ENCODE measurements at regions not wholly inside any gene's neighbourhood (a gene's known extent, or its start where the extent isn't known, plus 50 kb on each side); places are given as distances from the start of the nearest gene placed in this dataset.

- no peak for DNase-seq
Observed at GRCh38 chrX:20420058-20420457, 153.3 kb upstream of the RPS6KA3 start.

GRCh38 chrX:20418379-20419150, 151.9 kb upstream of the RPS6KA3 start:
- no peak for DNase-seq

GRCh38 chrX:20414762-20415445, 148.2 kb upstream of the RPS6KA3 start:
- no peak for DNase-seq

GRCh38 chrX:20414066-20414465, 147.4 kb upstream of the RPS6KA3 start:
- DNase-seq = no peak

DNA sequence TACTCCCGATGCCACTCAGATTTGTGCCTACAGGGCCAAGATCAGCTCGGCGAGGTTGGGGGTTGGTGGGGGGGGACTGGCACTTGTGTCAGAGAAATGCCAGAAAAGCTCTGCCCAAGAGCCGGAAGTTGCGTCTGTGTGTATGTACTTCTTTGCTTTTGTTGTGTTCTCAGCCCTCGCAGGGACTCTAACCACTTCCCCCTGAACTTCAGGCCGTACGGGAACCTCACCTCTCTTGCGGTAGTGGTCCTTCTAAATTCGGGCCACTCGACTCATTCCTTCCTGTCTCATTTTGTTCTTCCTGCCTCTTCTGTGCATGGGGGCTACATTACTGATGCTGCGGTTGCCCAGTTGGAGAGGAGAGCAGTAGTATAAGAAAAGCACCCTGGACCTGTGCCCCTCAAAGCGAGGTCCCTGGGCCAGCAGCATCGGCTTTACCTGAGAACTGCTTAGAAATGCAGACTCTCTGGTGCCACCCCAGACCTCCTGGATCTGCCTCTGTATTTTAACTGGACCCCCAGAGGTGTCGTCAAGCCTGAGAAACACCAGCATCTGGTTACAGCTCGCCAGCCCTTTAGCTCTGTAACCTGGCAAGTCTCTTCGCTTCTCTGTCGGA, 146.3 kb upstream of the RPS6KA3 start:
- peak; percentile 46 for DNase-seq

- DNase-seq = no peak
Observed at GRCh38 chrX:20410540-20410939, 143.8 kb upstream of the RPS6KA3 start.

DNA sequence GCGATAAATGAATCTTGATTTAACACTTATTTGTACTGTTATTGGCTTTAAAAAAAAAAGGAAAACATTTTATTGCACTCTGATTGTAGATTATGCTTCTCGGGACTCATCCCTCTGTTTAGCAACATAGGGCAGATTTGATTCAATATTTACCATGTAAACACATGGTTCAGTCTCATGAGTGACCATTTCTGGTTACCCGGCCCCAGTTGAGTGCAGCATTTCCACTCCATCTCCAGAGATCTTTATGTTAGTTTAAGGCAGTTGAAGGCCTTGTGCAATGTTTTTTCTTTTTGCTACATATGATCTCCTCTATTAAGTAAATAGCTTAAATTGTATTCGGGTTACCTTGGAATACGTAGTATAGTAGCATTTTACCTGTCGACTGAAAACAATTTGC, 143.3 kb upstream of the RPS6KA3 start:
- no peak for DNase-seq

- DNase-seq = no peak
Observed at GRCh38 chrX:20402956-20403355, 136.2 kb upstream of the RPS6KA3 start.

DNA sequence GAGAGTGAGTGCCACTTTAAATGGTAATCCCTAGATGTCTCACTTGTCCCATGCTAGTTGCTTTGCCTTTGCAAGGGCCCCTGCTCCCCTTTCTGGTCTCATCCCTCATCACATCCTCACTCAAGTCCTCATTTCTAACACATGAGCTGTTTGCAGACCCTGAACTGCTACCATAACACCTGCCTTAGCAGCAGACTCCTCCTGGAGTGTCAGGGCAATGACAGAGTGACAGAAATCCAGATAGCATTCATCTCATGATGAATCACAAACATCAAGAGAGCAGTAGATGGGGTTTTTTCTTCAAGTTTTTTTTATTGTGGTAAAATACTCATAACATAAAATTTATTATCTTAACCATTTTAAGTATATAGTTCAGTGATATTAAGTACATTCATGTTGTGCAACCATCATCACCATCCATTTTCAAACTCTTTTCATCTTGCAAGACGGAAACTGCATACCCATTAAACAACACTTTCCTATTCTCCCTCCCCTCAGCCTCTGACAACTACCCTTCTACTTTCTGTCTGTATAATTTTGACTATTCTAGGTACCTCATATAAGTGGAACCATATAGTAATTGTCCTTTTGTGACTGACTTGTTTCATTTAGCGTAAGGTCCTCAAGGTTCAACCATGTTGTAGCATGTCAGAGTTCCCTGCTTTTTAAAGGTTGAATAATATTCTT, 133.2 kb upstream of the RPS6KA3 start:
- DNase-seq = no peak

DNA sequence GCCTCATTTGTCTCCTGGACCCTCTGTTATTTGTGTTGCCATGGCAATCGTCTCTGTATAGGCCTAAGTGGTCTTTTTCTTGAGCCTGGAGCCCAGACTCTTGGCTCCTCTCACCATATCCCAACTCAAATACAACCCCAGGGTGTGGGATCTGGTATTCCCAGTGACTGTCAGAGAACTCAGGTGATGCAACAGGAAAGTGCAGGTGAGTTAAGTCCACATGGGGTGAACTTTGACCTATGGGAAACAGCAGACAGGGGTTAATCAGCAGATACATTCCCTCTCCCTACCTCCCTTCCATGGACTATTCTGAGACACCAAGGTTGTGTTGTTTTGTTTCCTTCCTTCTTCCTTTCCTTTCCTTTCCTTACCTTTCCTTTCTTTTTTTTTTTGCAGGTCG, 130.9 kb upstream of the RPS6KA3 start:
- no peak for DNase-seq

GRCh38 chrX:20394451-20394850, 127.7 kb upstream of the RPS6KA3 start:
- no peak for DNase-seq

DNA sequence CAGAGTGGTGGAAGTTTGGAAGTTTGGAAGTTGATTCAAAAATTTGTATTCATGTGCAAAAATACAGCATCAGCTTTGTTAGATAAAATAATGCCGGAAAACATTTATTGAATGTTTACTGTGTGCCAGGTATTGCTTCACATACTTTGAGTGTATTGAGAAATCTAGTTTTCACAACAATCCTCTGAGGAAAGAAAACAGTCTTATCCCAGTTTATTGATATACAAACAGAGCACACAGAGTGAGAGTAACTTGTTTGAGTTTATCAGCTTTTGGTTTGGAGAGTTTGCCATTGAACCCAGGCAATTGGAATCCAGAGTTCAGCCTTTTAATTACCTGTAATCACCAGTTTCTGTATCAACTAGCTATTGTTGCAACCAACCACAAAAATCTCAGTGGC, 127.2 kb upstream of the RPS6KA3 start:
- DNase-seq = no peak

DNA sequence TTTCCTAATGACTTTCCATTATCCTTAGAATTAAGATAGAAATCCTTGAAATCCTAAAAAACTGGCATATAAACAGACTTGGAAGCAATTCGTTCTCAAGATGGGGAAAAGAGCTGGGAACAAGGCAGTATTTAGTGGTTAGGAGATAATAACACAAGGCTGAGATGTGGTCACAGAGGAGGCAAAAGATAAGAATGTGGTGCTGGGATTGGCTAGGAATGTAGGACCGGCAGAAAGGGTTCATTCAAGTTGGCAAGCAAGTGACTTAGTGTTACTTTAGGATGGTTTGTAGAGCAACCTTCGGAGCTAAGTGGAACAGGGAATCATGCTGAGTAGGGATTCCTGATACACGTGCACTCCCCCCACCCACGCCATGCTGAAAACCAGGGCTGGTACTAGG, 121.9 kb upstream of the RPS6KA3 start:
- DNase-seq = no peak

DNA sequence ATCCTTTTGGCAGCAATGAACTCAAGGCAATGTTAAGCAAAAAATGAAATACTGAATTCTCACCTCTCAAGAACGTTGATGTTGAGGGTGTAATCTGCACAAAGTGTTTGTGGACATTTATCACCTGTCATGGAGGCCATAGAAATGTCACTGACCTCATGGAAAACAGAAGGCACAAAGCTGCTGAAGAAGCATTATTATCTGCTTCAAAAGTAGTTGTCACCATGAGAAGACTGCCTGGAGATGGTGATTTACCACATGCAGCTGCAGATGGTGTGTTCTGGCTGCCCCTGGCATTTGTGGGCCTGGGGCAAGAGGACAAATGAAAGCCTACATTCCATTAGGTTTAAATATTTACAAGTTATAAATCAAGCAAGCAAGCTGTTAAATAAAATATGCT, 116.8 kb upstream of the RPS6KA3 start:
- no peak for DNase-seq

- DNase-seq = peak; percentile 49
Observed at GRCh38 chrX:20382518-20383297, 116.0 kb upstream of the RPS6KA3 start.

- DNase-seq = no peak
Observed at GRCh38 chrX:20382082-20382481, 115.4 kb upstream of the RPS6KA3 start.

GRCh38 chrX:20378233-20378920, 111.7 kb upstream of the RPS6KA3 start:
- DNase-seq = peak; percentile 69

- DNase-seq = no peak
Observed at GRCh38 chrX:20374900-20375438, 108.3 kb upstream of the RPS6KA3 start.

GRCh38 chrX:20374450-20374849, 107.7 kb upstream of the RPS6KA3 start:
- no peak for DNase-seq

DNA sequence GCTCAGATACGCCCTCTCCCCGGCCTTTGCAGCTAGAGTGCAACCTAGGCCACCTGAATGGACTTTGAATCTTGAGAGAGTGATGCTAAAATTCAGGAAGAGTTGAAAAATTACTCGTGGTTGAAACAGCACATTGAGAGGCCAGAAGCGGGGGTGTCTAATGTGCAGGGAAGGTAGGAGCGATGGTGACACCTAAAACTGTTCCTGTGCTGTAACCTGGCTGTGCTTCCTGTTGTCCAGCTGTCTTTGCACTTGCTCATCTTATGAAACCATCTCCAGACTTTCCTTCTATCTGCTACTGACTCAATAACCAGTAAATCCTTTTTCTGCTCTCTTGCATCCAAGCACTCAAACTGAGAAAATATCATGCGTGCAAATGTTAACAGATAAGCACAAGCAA, 106.4 kb upstream of the RPS6KA3 start:
- DNase-seq = no peak

DNA sequence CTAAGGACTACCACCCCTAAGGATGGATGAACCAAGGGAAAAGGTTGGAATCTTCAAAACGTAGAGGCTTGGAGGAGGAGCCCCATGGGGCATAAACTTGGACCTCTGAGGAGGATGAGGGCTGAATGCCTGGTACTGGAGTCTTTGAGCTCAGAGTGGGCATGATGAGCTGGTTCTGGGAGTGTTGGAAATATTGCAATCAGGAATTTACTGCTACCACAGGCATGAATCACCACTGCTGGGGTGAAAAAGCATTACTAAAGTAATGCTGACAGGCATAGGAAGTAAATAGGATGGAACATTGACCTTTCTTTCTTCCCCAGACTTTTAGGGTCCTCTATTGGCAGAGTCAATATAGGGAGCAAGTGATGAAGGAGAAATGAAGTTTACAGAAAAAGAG, 105.8 kb upstream of the RPS6KA3 start:
- DNase-seq = no peak

- DNase-seq = no peak
Observed at GRCh38 chrX:20369468-20369867, 102.8 kb upstream of the RPS6KA3 start.

All from activated CD4-positive, alpha-beta T cell treated with anti-CD3 and anti-CD28 coated beads, Interleukin-2, amount 50 U/mL, for 16 hours (primary cell).